ENCODE measurements at regions not wholly inside any gene's neighbourhood (a gene's known extent, or its start where the extent isn't known, plus 50 kb on each side); places are given as distances from the start of the nearest gene placed in this dataset.

GRCh38 chr11:13852481-13852880 lies 110.0 kb upstream of the SPON1 start (continued):
- TF ChIP-seq, protein P1, sequence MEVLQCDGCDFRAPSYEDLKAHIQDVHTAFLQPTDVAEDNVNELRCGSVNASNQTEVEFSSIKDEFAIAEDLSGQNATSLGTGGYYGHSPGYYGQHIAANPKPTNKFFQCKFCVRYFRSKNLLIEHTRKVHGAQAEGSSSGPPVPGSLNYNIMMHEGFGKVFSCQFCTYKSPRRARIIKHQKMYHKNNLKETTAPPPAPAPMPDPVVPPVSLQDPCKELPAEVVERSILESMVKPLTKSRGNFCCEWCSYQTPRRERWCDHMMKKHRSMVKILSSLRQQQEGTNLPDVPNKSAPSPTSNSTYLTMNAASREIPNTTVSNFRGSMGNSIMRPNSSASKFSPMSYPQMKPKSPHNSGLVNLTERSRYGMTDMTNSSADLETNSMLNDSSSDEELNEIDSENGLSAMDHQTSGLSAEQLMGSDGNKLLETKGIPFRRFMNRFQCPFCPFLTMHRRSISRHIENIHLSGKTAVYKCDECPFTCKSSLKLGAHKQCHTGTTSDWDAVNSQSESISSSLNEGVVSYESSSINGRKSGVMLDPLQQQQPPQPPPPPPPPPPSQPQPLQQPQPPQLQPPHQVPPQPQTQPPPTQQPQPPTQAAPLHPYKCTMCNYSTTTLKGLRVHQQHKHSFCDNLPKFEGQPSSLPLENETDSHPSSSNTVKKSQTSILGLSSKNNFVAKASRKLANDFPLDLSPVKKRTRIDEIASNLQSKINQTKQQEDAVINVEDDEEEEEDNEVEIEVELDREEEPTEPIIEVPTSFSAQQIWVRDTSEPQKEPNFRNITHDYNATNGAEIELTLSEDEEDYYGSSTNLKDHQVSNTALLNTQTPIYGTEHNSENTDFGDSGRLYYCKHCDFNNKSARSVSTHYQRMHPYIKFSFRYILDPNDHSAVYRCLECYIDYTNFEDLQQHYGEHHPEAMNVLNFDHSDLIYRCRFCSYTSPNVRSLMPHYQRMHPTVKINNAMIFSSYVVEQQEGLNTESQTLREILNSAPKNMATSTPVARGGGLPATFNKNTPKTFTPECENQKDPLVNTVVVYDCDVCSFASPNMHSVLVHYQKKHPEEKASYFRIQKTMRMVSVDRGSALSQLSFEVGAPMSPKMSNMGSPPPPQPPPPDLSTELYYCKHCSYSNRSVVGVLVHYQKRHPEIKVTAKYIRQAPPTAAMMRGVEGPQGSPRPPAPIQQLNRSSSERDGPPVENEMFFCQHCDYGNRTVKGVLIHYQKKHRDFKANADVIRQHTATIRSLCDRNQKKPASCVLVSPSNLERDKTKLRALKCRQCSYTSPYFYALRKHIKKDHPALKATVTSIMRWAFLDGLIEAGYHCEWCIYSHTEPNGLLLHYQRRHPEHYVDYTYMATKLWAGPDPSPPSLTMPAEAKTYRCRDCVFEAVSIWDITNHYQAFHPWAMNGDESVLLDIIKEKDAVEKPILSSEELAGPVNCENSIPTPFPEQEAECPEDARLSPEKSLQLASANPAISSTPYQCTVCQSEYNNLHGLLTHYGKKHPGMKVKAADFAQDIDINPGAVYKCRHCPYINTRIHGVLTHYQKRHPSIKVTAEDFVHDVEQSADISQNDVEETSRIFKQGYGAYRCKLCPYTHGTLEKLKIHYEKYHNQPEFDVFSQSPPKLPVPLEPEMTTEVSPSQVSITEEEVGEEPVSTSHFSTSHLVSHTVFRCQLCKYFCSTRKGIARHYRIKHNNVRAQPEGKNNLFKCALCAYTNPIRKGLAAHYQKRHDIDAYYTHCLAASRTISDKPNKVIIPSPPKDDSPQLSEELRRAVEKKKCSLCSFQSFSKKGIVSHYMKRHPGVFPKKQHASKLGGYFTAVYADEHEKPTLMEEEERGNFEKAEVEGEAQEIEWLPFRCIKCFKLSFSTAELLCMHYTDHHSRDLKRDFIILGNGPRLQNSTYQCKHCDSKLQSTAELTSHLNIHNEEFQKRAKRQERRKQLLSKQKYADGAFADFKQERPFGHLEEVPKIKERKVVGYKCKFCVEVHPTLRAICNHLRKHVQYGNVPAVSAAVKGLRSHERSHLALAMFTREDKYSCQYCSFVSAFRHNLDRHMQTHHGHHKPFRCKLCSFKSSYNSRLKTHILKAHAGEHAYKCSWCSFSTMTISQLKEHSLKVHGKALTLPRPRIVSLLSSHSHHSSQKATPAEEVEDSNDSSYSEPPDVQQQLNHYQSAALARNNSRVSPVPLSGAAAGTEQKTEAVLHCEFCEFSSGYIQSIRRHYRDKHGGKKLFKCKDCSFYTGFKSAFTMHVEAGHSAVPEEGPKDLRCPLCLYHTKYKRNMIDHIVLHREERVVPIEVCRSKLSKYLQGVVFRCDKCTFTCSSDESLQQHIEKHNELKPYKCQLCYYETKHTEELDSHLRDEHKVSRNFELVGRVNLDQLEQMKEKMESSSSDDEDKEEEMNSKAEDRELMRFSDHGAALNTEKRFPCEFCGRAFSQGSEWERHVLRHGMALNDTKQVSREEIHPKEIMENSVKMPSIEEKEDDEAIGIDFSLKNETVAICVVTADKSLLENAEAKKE (CRISPR knock-in tag; IDR thresholded peaks at IDR 0.05), result no peak
- TF ChIP-seq STAT1 (IDR thresholded peaks at IDR 0.05; ENCODE audit: unreplicated experiment) (no peak), EZH2 (IDR thresholded peaks at IDR 0.05; ENCODE audit: low read depth, unreplicated experiment) (no peak)

DNA sequence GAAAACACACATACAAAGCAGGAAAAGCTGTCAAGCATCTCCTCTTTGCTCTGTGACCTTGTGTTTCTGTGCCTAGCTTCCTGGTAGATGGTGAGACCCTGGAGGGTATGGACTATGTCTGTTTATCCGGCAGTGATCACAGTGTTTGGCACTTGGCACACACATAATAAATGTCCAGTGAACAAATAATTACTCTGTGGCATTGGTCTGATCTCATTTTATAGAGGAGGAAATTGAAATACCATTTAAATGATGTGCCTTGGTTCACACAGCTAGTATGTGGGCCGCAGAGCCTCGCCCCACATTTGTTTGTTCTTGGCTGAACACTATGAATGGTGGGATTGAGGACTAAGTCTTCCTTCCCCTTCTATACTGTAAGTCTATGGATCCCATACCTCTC lies 104.7 kb upstream of the SPON1 start:
- Histone ChIP-seq H3K79me2 (replicated peaks; ENCODE audit: insufficient read depth) (no peaks in the 10 kb centered on the region), H3K36me3 (ENCODE audit: insufficient read depth) (no peaks in the 10 kb centered on the region), H3K27ac (ENCODE audit: low read depth) (no peak overlapping the region), H3K9me2 (ENCODE audit: insufficient read depth) (0 out of 2 replicates have a peak, but pooled peaks cover 6% of the 10 kb centered on the region), H2AFZ (no peak overlapping the region), H3K4me1 (ENCODE audit: insufficient read depth) (no peaks in the 10 kb centered on the region), H4K20me1 (replicated peaks; ENCODE audit: insufficient read depth) (no peaks in the 10 kb centered on the region), H3K4me2 (no peak overlapping the region), H3F3A (replicated peaks; ENCODE audit: low read depth) (no peaks in the 10 kb centered on the region), H3K4me3 (no peak overlapping the region), H3K27me3 (ENCODE audit: insufficient read depth) (no peaks in the 10 kb centered on the region)
- no peaks in the 10 kb centered on the region for H3K9me3 Mint-ChIP-seq
- peaks cover 12% of the 10 kb centered on the region for H3K27me3 Mint-ChIP-seq (ENCODE audit: insufficient read depth, low read depth, poor library complexity)
- no peak overlapping the region for H3K4me3 Mint-ChIP-seq
- TF ChIP-seq, protein P2, sequence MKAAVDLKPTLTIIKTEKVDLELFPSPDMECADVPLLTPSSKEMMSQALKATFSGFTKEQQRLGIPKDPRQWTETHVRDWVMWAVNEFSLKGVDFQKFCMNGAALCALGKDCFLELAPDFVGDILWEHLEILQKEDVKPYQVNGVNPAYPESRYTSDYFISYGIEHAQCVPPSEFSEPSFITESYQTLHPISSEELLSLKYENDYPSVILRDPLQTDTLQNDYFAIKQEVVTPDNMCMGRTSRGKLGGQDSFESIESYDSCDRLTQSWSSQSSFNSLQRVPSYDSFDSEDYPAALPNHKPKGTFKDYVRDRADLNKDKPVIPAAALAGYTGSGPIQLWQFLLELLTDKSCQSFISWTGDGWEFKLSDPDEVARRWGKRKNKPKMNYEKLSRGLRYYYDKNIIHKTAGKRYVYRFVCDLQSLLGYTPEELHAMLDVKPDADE (IDR thresholded peaks at IDR 0.05), result no peak
- H3K36me3 Mint-ChIP-seq (ENCODE audit: low read depth), result no peaks in the 10 kb centered on the region
- no peak for DNase-seq (ENCODE audit: low spot score)
- H3K27ac Mint-ChIP-seq, result no peak overlapping the region
- ATAC-seq, result no peak
- H3K4me1 Mint-ChIP-seq, result no peaks in the 10 kb centered on the region; the same call in 2 of the 3 replicates
